SK-N-SH treated with all-trans-retinoic acid at 6 μM for 48 hours (cell line): ENCODE measurements at regions not wholly inside any gene's neighbourhood (a gene's known extent, or its start where the extent isn't known, plus 50 kb on each side); places are given as distances from the start of the nearest gene placed in this dataset.

Experiments used
- ARNTL ChIP-seq: fragments of 450-650 bp; formaldehyde crosslinking; IDR thresholded peaks from 2 replicates; pipeline ENCODE4 v1.5.0; 2020; ENCODE audit warnings: low read depth, mild to moderate bottlenecking, moderate library complexity, borderline replicate concordance
- CREB5 ChIP-seq: fragments of 250-450 bp; sonication (Bioruptor Pico); IDR thresholded peaks from 2 replicates; pipeline ENCODE4 v1.5.1; 2020; ENCODE audit warnings: low read depth, mild to moderate bottlenecking, moderate library complexity
- ESRRG ChIP-seq: fragments of 250-450 bp; sonication (Bioruptor Pico); IDR thresholded peaks from 2 replicates; pipeline ENCODE4 v1.6.1; 2021; ENCODE audit warnings: mild to moderate bottlenecking
- ISL1 ChIP-seq: fragments of 250-450 bp; sonication (Bioruptor Pico); IDR thresholded peaks from 2 replicates; pipeline ENCODE4 v2.1.2; 2022; ENCODE audit warnings: mild to moderate bottlenecking, moderate library complexity
- PATZ1 ChIP-seq: fragments of 250-450 bp; sonication (Bioruptor Pico); IDR thresholded peaks from 2 replicates; pipeline ENCODE4 v1.8.0; 2020; ENCODE audit warnings: mild to moderate bottlenecking, moderate library complexity, borderline replicate concordance
- PPARA ChIP-seq: fragments of 250-450 bp; sonication (Bioruptor Pico); IDR thresholded peaks from 2 replicates; pipeline ENCODE4 v1.5.0; 2020; ENCODE audit warnings: mild to moderate bottlenecking, borderline replicate concordance
- TCF4 ChIP-seq: fragments of 250-450 bp; sonication (Bioruptor Pico); IDR thresholded peaks from 2 replicates; pipeline ENCODE4 v1.8.0; 2021; ENCODE audit warnings: mild to moderate bottlenecking, moderate library complexity, borderline replicate concordance
- ZFP30 ChIP-seq: fragments of 450-650 bp; formaldehyde crosslinking; IDR thresholded peaks from 2 replicates; pipeline ENCODE4 v1.5.0; 2022; ENCODE audit warnings: mild to moderate bottlenecking, moderate library complexity
- ZNF8 ChIP-seq: fragments of 450-650 bp; formaldehyde crosslinking; IDR thresholded peaks from 2 replicates; pipeline ENCODE4 v1.5.0; 2020; ENCODE audit warnings: mild to moderate bottlenecking, moderate library complexity

GRCh38 chr7:68807666-68808065 is 790.6 kb upstream of the AUTS2 start:
- no peak for TF ChIP-seq ZNF8 (CRISPR knock-in tag)
- no peak for TF ChIP-seq ESRRG (CRISPR knock-in tag)
- TF ChIP-seq ZFP30 (CRISPR knock-in tag) = no peak
- no peak for TF ChIP-seq ISL1 (CRISPR knock-in tag)
- TF ChIP-seq ARNTL (CRISPR knock-in tag) = no peak
- TF ChIP-seq CREB5 (CRISPR knock-in tag) = no peak
- no peak for TF ChIP-seq PPARA (CRISPR knock-in tag)
- TF ChIP-seq PATZ1 (CRISPR knock-in tag) = no peak
- TF ChIP-seq TCF4 (CRISPR knock-in tag) = no peak
